ENCODE measurements at regions not wholly inside any gene's neighbourhood (a gene's known extent, or its start where the extent isn't known, plus 50 kb on each side); places are given as distances from the start of the nearest gene placed in this dataset.

- TF ChIP-seq CBX8 (IDR thresholded peaks at IDR 0.05; ENCODE audit: borderline replicate concordance, low read depth, low read length) (no peak), NRF1 (IDR thresholded peaks at IDR 0.05; ENCODE audit: low read depth, low read length) (no peak), TEAD4 (IDR thresholded peaks at IDR 0.05; ENCODE audit: low read depth, low read length) (no peak), SP2 (IDR thresholded peaks at IDR 0.05; ENCODE audit: low read length) (no peak), POLR2A (IDR thresholded peaks at IDR 0.05; ENCODE audit: control extremely low read depth in 1 of 2, low read depth in 2 of 2, low read length in 2 of 2) (peak in 1 of 2 experiments; percentile 76; a peak in 1 of 3 replicates)
These were observed 490.5 kb downstream of the SIPA1L2 start (continued) for GRCh38 chr1:232139444-232139843.

Data from H1 (cell line).